GM21423 (cell line): ENCODE measurements at regions not wholly inside any gene's neighbourhood (a gene's known extent, or its start where the extent isn't known, plus 50 kb on each side); places are given as distances from the start of the nearest gene placed in this dataset.
A peak's percentile ranks its signal among the peaks of the same experiment; 100 is the strongest.
"Not testable (repeated sequence)": the region's sequence is repeated elsewhere in the genome, so short reads cannot be mapped to it uniquely, and the experiment has no call there.

ENCODE experiments used
- ATAC-seq: cut with Tn5 transposase; IDR thresholded peaks from one replicate; pipeline ENCODE4 v1.9.1; 2021; ENCODE audit warnings: mild to moderate bottlenecking, moderate library complexity; ENCODE audit not compliant: unreplicated experiment

- no peak for ATAC-seq
Observed at GRCh38 chr21:25489673-25490072, 117.6 kb downstream of the MRPL39 start.

DNA sequence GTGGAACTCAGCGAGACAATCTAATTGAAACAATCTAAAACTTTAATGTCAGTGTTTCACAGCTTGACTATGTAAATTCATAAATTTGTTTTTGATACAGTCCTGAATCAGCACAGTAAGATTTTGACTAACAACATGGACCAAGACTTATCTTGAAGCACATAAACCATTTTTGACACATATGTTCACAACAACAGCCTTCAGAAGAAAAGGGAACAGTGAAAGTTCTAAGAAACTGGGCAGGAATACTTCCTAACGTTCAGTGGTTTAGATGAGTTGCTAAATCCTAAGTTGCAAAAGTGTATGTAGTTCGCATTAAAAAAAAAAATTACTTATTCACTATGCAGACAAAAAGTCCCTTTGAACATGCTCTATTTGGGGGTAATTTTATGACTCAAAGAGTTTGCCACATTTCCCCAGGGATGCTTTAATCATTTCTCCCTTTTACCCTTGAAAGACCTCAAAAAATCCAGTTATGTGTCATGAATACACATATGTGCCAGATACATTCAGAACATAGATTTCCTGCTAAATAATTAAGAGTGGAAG, 120.2 kb downstream of the MRPL39 start:
- ATAC-seq = peak; percentile 73

- ATAC-seq = no peak
Observed at GRCh38 chr21:25485914-25486313, 121.4 kb downstream of the MRPL39 start.

DNA sequence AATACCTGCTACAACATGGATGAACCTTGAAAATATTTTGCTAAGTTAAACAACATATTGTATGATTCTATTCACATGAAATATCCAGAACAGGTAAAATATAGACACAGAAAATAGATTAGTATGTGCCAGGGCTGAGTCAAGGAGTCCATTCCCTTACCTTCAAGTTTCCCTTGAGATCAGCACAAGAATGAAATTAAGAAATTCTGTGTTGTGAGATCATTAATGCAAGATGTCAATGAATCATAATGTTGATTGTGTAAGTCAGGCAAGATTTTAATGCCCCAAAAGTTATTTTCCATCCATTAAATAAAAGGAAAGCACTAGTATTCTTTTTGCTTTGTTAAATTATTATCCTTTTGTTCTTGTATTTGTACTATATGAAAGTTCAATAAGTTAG, 139.4 kb downstream of the MRPL39 start:
- ATAC-seq = no peak

GRCh38 chr21:25467071-25467470, 140.2 kb downstream of the MRPL39 start:
- ATAC-seq = not testable (repeated sequence)

DNA sequence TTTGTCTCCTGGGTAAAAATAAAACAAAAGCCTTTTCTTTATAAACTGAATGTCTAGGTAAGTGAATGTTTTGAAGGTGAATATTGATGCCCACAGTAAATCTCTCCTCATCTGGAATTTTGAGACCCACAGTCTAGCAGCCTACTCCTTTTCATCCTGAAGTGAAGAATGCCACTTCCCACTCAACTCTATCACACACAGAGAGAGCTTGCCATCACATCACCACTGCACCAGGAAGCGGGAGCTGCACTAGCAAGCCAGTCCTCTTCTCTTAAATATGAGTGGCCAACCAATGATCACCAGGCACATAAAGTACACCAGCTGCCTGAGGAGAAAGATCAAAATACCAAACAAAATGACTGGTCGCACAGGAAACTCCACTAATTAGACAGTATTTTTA, 140.8 kb downstream of the MRPL39 start:
- ATAC-seq = no peak

DNA sequence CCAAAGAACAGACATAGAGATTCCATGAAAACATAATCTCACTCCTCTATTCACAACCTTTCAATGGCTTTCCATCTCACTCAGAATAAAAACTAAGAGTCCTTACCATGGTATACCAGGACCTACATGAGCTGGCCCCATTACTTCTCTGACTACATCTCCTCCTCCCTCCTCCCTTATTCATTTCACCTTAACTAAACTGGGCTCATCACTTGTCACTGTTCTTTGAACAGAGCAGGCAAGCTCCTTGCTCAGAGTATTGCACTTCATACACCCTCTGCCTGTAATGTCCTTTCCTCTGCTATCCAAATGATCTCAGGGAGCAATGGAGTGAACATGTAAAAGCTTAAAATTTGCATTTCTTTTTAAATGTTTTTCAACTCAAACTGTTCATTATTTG, 142.0 kb downstream of the MRPL39 start:
- ATAC-seq = no peak

DNA sequence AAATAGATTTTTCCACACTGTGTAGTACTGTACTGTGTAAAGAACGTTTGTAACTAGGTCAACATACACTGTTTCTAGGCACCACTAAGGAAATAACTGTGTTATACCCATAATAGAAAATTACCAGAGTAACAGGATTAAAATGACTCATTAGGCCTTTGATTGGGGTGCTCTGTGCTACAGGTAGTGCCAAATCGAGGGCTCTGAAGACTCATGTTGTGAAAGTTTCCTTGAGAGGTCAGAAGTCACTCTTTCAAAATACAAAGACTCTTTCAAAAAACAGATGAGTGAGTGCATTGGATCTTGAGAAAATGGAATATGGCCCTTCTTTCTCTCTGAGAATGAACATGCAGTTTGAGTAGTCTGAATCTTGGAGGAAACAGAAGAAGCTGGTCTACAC, 143.0 kb downstream of the MRPL39 start:
- ATAC-seq = no peak

DNA sequence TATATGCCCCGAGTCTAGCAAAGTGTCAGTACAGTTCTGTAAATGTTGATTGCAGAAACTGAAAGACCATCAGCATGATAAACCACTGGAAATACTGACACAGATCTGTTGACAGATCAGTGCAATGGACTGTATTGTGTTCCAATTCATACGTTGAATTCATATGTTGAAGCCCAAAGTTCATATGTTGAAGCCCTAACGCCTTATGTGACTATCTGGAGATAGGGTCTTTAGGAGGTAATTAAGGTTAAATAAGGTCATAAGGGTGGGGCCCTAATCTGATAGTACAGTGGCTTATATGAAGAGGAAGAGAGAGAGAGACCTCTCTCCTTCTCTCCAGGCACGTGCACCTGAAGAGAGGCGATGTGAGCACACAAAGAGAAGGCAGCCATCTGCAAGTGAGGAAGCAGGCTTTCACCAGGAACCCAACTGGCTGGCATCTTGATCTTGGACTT, 144.7 kb downstream of the MRPL39 start:
- no peak for ATAC-seq

GRCh38 chr21:25461725-25462124, 145.6 kb downstream of the MRPL39 start:
- no peak for ATAC-seq

DNA sequence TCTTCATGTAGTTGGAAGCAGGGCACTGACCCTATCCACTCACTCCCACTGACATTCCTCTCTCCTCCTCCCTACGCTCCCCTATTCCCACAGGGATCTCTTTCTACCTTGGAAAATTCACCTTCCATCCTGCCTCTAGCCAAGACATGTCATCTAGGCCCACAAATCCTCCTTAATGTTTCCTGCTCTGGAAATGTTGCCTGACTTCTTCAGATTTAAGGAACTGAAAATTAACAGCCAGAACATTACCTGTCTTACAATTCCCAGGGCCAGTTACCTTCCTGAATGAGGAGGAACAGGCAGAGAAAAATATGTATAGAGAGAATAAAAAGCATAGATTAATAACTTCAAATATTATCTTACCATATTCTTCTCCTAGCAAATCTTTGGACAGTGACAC, 147.3 kb downstream of the MRPL39 start:
- ATAC-seq = no peak

DNA sequence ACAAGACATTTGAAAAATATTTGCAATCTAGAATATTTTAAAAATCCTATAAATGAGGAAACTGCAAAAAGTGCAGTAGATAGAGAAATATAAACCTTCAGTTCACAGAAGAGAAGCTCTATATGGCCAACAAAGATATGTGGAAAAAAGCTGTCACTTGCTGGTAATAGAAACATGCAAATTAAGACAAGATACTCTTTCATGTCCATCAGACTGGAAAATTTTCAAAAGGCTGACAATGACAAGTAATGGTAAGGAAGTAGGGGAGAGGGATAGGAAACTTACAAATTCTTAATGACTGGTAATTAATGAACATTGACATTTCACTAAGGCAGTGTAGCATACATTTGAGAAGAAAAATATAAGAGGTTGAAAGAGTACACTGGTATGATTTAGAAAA, 147.9 kb downstream of the MRPL39 start:
- no peak for ATAC-seq

- ATAC-seq = no peak
Observed at GRCh38 chr21:25458484-25458883, 148.8 kb downstream of the MRPL39 start.

GRCh38 chr21:25457946-25458345, 149.3 kb downstream of the MRPL39 start:
- ATAC-seq = no peak

DNA sequence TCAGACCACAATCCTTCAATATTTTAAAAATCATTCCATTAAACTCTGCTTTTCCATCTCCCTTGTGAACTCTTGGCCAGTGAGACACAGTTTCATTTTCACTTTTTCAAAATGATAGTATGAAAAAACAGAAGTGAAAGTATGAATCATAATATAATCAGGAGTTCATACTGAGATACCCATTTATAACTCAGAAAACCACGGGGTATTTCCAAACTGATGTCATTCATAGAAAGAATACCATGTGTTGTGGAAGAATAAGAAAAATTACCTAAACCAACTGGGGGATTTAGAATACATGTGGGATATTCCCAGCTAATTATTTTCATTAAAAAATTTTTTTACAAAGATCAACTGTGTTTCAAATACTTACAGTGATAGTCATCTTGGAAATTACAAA, 149.9 kb downstream of the MRPL39 start:
- peak; percentile 65 for ATAC-seq

- peak; percentile 50 for ATAC-seq
Observed at GRCh38 chr21:25456672-25457071, 150.6 kb downstream of the MRPL39 start.

DNA sequence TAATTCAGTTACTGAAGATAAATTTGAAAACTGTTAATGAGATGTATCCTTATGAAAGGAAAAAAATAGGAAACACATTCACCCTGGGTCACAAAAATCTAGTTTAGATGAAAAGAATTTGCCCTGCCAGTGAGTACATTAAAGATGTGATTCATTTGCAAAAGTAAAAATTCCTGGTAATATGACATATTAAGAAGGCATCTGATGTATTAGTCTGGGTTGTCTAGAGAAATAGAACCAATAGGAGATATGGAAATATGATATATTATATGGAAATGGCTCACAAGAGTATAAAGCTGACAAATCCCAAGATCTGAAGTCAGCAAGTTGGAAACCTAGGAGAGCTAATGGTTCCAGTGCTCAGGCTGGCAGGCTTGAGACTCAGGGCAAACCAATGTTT, 153.8 kb downstream of the MRPL39 start:
- no peak for ATAC-seq

- no peak for ATAC-seq
Observed at GRCh38 chr21:25449950-25450349, 157.3 kb downstream of the MRPL39 start.

DNA sequence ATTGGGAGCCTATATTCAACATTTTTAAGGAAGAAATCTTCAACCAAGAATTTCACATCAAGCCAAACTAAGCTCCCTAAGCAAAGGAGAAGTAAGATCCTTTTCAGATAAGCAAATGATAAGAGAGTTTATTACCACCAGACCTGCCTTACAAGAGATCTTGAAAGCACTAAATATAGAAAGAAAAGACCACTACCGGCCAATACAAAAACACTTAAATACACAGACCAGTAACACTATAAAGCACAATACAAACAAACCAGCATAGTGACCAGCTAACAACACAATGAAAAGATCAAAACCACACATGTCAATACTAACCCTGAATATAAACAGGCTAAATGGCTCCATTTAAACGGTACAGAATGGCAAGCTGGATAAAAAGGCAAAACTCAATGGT, 165.4 kb downstream of the MRPL39 start:
- no peak for ATAC-seq

DNA sequence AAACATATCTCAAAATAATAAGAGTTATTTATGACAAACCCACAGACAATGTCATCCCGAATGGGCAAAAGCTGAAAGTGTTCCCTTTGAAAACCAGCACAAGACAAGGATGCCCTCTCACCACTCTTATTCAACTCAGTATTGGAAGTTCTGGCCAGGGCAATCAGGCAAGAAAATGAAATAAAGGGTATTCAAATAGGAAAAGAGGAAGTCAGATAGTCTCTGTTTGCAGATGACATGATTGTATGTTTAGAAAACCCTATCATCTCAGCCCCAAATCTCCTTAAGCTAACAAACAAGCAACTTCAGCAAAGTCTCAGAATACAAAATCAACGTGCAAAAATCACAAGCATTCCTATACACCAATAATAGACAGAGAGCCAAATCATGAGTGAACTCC, 169.8 kb downstream of the MRPL39 start:
- not testable (repeated sequence) for ATAC-seq

- ATAC-seq = peak; percentile 46
Observed at GRCh38 chr21:25428537-25428936, 178.7 kb downstream of the MRPL39 start.

DNA sequence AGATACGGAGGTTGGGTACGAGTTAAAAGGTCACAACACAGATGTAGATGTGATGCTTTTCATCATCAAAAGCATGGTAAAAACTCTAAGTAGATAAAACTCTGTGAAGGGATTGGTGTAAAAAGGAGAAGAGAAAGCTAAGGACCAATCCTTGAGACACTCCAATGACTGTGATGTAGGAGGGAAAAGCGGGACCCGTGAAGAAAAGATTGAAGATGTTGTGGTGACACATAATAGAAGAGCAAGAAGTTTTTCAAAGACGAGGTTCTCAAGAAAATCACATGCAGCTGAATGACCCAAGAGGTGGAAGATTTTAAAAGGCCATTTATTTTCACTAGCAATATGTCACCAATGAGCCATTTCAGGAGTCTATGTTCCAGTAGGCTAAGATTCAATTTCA, 179.5 kb downstream of the MRPL39 start:
- no peak for ATAC-seq

GRCh38 chr21:25426580-25426979, 180.7 kb downstream of the MRPL39 start:
- no peak for ATAC-seq
